GM10248 (cell line): ENCODE measurements at regions not wholly inside any gene's neighbourhood (a gene's known extent, or its start where the extent isn't known, plus 50 kb on each side); places are given as distances from the start of the nearest gene placed in this dataset.

Source experiments
- CTCF ChIA-PET: fragments of 300-600 bp; sonication (Branson Sonifier 250); formaldehyde crosslinking; extraction: SDS; loops from one replicate; lab custom pipeline; 2021; ENCODE audit warnings: antibody characterized with exemption; lab: Yijun Ruan, JAX
- POLR2A ChIA-PET: fragments of 350-650 bp; sonication (Branson Sonifier 250); formaldehyde crosslinking; extraction: SDS; loops from one replicate; lab custom pipeline; 2020; ENCODE audit warnings: antibody characterized with exemption; lab: Yijun Ruan, JAX
- DNase-seq: peaks from one replicate; pipeline ENCODE4 v3.0.0; 2012; ENCODE audit errors: extremely low spot score
- CTCF ChIP-seq: IDR thresholded peaks from 2 replicates; pipeline ENCODE4 v1.5.1; 2012; ENCODE audit warnings: mild to moderate bottlenecking, low read depth; ENCODE audit errors: extremely low read depth, missing control alignments, control extremely low read depth

- CTCF ChIA-PET, result interaction anchor here (1.5 to 1.6 kb wide), 2 partner anchors 14 to 24 kb away, joined by 3 to 5 read pairs; no protein-coding TSS in a partner anchor
- DNase-seq, result no peak
- POLR2A ChIA-PET, result no interaction called here
- no peak for TF ChIP-seq CTCF
Observed at GRCh38 chr5:60205071-60205470, 311.5 kb upstream of the PDE4D start.

DNA sequence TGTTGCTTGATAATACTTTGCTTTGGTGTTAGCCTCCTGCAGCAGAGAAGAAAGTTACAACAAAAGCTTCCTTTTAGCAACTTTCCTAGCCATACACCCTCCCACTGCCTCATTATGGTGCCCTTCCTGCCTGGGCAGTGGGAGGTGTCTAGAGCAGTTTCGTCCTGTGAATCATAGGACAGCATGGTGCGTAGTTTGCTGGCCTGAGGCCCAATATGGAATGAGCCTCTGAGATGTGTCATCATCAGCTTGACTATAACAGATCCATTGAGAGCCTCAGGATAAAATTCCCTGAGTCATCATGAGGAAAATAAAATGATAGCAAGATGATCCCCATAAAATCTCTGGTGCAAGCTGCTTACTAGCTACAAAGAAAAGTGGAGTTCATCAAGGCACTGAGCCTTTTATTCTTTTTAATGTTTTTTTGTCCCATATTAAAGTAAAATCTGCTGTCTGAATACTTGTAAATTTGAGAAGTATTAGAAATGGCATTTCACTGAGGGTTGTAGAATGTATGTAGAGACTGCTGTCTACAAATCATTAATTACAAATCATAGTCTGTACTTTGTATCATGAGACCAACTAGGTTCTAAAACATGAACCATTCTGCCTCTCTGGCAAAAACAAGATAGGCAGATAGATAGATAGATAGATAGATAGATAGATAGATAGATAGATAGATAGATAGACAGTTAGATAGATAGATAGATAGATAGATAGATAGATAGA, 303.0 kb upstream of the PDE4D start:
- TF ChIP-seq CTCF, result no peak
- POLR2A ChIA-PET, result no interaction called here
- no peak for DNase-seq
- CTCF ChIA-PET, result no interaction called here

GRCh38 chr5:60195551-60195950, 302.0 kb upstream of the PDE4D start:
- CTCF ChIA-PET, result no interaction called here
- no peak for DNase-seq
- POLR2A ChIA-PET, result no interaction called here
- TF ChIP-seq CTCF, result no peak

GRCh38 chr5:60195083-60195482, 301.6 kb upstream of the PDE4D start:
- POLR2A ChIA-PET, result no interaction called here
- TF ChIP-seq CTCF, result no peak
- no peak for DNase-seq
- CTCF ChIA-PET, result no interaction called here

DNA sequence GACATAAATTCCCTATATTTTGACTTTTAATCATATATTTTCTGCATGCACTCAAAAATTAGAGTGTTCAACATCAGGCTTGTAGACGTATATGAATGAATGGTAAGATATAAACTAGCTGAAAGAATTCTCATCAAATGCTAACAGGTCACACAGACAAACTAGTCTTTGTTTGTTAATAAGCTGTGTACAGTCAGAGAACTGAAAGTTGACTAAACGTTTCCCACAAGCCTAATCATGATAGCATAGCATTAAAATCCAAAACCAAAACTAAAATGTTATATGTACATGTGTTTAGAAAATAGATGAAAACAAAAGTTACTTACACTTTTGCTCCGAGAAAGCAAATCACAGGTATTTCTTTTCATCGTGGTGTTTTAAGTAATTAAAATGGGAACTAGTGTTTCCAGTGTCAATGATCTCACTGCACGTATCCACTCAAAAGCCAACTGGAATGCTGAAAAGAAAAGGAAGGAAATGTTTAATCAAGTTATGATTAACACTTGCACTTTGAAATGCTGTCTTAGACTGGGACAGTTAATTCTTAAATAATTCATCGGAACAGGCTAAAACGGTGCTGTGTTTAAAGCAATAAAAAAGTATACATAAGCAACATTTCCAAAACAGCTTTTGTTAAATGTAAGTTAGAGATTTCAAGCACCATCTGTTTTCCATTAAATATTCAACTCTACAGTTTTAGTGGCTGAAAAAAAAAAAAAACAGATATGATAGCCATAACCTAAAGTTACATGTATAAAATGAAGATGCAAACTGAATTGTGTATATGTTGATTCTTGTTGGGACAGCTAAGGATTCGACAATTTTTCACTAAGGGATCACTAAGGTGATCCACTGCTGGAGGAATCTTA, 291.9 kb upstream of the PDE4D start:
- ChIA-PET CTCF (no interaction called here), POLR2A (no interaction called here)
- DNase-seq, result no peak
- no peak for TF ChIP-seq CTCF

- no peak for DNase-seq
- POLR2A ChIA-PET, result no interaction called here
- TF ChIP-seq CTCF, result no peak
- CTCF ChIA-PET, result no interaction called here
Observed at GRCh38 chr5:60184606-60185005, 291.1 kb upstream of the PDE4D start.
